Natural killer cell (primary cell): ENCODE measurements at regions not wholly inside any gene's neighbourhood (a gene's known extent, or its start where the extent isn't known, plus 50 kb on each side); places are given as distances from the start of the nearest gene placed in this dataset.

ENCODE experiments used
- ATAC-seq, 3 donors: fragments of 150-1000 bp in 2 of 3; fragments of 200-7000 bp in 1 of 3; cut with Tn5 transposase; 1 replicate in 1 of 3; 2 replicates in 2 of 3; pipeline ENCODE4 v1.10.0; 2021; ENCODE audit warnings: mild to moderate bottlenecking in 2 of 3, moderate library complexity in 2 of 3
- DNase-seq, 2 donors: peaks; one replicate each; pipeline versions ENCODE4 v3.0.0 to v3.0.0-alpha.2; 2013 to 2021; ENCODE audit warnings: mixed read lengths in 1 of 2
- H3K27ac ChIP-seq: one replicate; pipeline ENCODE4 v1.5.1; 2013; ENCODE audit warnings: mild to moderate bottlenecking, low read length
- H3K27me3 ChIP-seq: one replicate; pipeline ENCODE4 v1.6.1; 2013; ENCODE audit warnings: low read length; ENCODE audit not compliant: control insufficient read depth, insufficient read depth
- H3K36me3 ChIP-seq: one replicate; pipeline ENCODE4 v1.6.1; 2013; ENCODE audit warnings: low read length; ENCODE audit not compliant: control insufficient read depth, insufficient read depth
- H3K4me1 ChIP-seq: one replicate; pipeline ENCODE4 v1.6.1; 2013; ENCODE audit warnings: low read length; ENCODE audit not compliant: control insufficient read depth, insufficient read depth
- H3K4me3 ChIP-seq: one replicate; pipeline ENCODE4 v1.5.1; 2013; ENCODE audit warnings: low read length
- H3K9me3 ChIP-seq: one replicate; pipeline ENCODE4 v1.6.1; 2013; ENCODE audit warnings: low read length; ENCODE audit not compliant: control insufficient read depth, insufficient read depth
- H3K27ac Mint-ChIP-seq, 2 donors: one replicate each; pipeline ENCODE4 v1.8.0; 2022; ENCODE audit warnings: mild to moderate bottlenecking in 2 of 2, mixed read lengths in 2 of 2, moderate library complexity in 1 of 2
- H3K27me3 Mint-ChIP-seq, 2 donors: one replicate each; pipeline ENCODE4 v1.8.0; 2022; ENCODE audit warnings: low read depth in 2 of 2, mixed read lengths in 2 of 2
- H3K36me3 Mint-ChIP-seq: one replicate; pipeline ENCODE4 v1.8.0; 2022; ENCODE audit warnings: mixed read lengths
- H3K4me1 Mint-ChIP-seq, 2 donors: one replicate each; pipeline ENCODE4 v1.8.0; 2022; ENCODE audit warnings: mixed read lengths in 2 of 2
- H3K4me3 Mint-ChIP-seq: one replicate; pipeline ENCODE4 v1.8.0; 2022; ENCODE audit warnings: mild to moderate bottlenecking, moderate library complexity, mixed read lengths
- H3K9me3 Mint-ChIP-seq, 2 donors: one replicate each; pipeline ENCODE4 v1.8.0; 2022; ENCODE audit warnings: mixed read lengths in 2 of 2
- WGBS: methylation state at CpG from one replicate; pipeline ENCODE4 v1.1.7; 2013; ENCODE audit warnings: missing lambda C conversion rate; ENCODE audit not compliant: insufficient coverage; 5-methylcytosine and 5-hydroxymethylcytosine counted together
- intact Hi-C: fragments of 100-400 bp; cut with micrococcal nuclease; formaldehyde crosslinking; loops from one replicate; pipeline ENCODE4 v1.14.2; 2022
- TF ChIP-seq, protein P1 (sequence below): fragments of 200-600 bp; IDR thresholded peaks from one replicate; pipeline ENCODE4 v1.8.0; 2022; ENCODE audit warnings: antibody characterized with exemption

GRCh38 chr11:105226091-105226490 is 86.5 kb upstream of the CARD18 start:
- H3K27ac ChIP-seq = no peak overlapping the region
- DNase-seq (no peak), ATAC-seq (no peak)
- H3K9me3 Mint-ChIP-seq = no peaks in the 10 kb centered on the region
- no peak overlapping the region for H3K27ac Mint-ChIP-seq
- H3K27me3 Mint-ChIP-seq = no peaks in the 10 kb centered on the region
- H3K9me3 ChIP-seq = no peaks in the 10 kb centered on the region
- H3K4me1 ChIP-seq = no peaks in the 10 kb centered on the region
- no peak overlapping the region for H3K4me3 ChIP-seq
- no peak overlapping the region for H3K4me3 Mint-ChIP-seq
- intact Hi-C loops = no loop called here
- H3K27me3 ChIP-seq = no peaks in the 10 kb centered on the region
- TF ChIP-seq, protein P1, sequence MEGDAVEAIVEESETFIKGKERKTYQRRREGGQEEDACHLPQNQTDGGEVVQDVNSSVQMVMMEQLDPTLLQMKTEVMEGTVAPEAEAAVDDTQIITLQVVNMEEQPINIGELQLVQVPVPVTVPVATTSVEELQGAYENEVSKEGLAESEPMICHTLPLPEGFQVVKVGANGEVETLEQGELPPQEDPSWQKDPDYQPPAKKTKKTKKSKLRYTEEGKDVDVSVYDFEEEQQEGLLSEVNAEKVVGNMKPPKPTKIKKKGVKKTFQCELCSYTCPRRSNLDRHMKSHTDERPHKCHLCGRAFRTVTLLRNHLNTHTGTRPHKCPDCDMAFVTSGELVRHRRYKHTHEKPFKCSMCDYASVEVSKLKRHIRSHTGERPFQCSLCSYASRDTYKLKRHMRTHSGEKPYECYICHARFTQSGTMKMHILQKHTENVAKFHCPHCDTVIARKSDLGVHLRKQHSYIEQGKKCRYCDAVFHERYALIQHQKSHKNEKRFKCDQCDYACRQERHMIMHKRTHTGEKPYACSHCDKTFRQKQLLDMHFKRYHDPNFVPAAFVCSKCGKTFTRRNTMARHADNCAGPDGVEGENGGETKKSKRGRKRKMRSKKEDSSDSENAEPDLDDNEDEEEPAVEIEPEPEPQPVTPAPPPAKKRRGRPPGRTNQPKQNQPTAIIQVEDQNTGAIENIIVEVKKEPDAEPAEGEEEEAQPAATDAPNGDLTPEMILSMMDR = no peak
- H3K36me3 ChIP-seq = no peaks in the 10 kb centered on the region
- no peaks in the 10 kb centered on the region for H3K4me1 Mint-ChIP-seq
- H3K36me3 Mint-ChIP-seq = no peaks in the 10 kb centered on the region

DNA sequence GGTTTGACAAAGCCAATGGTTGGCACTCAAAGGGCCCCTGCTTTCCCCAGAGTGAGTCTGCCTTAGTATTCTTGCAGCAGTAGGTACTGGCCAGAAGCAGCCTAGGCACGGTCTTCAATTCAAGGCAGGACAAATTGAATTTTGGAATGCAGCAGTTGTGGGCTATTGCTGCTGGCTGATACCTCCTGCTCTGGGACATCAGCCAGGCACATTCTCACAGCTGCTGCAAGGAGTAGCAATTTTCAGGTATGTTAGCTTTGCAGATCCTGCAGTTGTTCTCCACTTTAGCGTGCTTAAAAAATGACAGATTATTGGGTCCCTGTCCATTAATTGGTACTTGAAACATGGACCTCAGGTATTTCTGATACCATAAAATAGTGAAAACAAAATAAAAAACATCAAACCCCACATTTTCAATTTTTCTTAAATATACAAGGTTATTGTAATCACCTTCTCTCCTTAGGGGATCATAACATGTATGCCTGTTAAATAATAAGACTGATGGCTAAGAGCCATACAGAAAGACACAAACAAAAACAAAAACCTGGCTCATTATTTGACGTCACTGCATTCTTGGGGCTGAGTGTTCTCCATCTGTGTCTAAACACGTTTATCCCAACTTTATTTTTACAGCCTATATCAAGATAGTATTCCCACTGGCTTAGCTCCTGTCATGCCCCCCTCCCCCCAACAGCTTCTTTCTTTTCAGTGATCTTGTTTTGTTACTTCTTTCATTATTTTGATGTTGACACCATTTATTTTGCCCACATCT is 85.1 kb upstream of the CARD18 start:
- ATAC-seq (no peak), DNase-seq (no peak)
- H3K27me3 ChIP-seq = no peaks in the 10 kb centered on the region
- Mint-ChIP-seq H3K27ac (no peak overlapping the region), H3K27me3 (peaks cover 0 to 1% of the 10 kb centered on the region in 2 donors), H3K4me3 (no peak overlapping the region), H3K4me1 (no peaks in the 10 kb centered on the region), H3K9me3 (no peaks in the 10 kb centered on the region), H3K36me3 (no peaks in the 10 kb centered on the region)
- H3K27ac ChIP-seq = no peak overlapping the region
- TF ChIP-seq, protein P1 = no peak
- no peaks in the 10 kb centered on the region for H3K9me3 ChIP-seq
- no peaks in the 10 kb centered on the region for H3K36me3 ChIP-seq
- H3K4me1 ChIP-seq = no peaks in the 10 kb centered on the region
- whole genome bisulfite sequencing = 82% methylated on average over 4 of the region's 4 CpGs
- intact Hi-C loops = no loop called here
- H3K4me3 ChIP-seq = no peak overlapping the region

DNA sequence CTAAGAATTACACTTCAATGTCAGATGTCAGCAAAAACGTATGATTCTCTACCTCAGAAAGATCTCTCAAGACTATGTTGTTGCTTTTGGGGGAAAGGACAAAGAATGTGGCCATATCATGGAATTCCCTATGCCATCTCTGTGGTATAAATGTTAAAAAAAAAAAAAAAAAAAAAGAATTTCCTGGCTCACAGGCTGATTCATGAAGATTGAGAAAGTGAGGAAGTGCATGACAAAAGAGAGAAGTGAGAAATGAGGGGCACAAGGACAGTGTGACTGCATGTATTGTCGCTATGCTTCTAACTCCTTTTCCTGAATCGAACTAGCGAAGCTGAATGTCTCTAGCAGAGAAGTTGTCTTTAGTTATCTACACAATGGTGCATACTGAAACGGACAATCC is 80.6 kb upstream of the CARD18 start:
- no peak overlapping the region for H3K4me3 ChIP-seq
- H3K27ac ChIP-seq = no peak overlapping the region
- Mint-ChIP-seq H3K36me3 (no peaks in the 10 kb centered on the region), H3K4me3 (no peak overlapping the region), H3K4me1 (no peaks in the 10 kb centered on the region), H3K9me3 (no peaks in the 10 kb centered on the region), H3K27ac (no peak overlapping the region), H3K27me3 (peaks cover 0 to 2% of the 10 kb centered on the region in 2 donors)
- WGBS = 63% methylated on average over 3 of the region's 5 CpGs
- H3K9me3 ChIP-seq = no peaks in the 10 kb centered on the region
- no peaks in the 10 kb centered on the region for H3K4me1 ChIP-seq
- no peak for DNase-seq
- no peaks in the 10 kb centered on the region for H3K27me3 ChIP-seq
- no peak for ATAC-seq
- TF ChIP-seq, protein P1 = no peak
- no peaks in the 10 kb centered on the region for H3K36me3 ChIP-seq
- intact Hi-C loops = no loop called here

DNA sequence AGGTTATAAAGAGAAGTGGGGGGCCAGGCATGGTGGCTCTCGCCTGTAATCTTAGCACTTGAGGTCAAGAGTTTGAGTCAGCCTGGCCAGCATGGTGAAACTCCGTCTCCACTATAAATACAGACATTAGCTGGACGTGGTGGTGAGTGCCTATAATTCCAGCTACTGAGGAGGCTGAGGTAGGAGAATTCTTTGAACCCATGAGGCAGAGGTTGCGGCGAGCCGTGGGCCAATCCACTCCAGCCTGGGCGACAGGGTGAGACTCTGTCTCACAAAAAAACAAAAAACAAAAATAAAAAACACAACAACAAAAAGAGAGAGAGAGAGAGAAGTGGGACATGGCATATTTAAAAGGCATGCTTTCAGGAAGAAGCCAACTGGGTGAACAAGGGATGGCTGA is 80.1 kb upstream of the CARD18 start:
- H3K27me3 ChIP-seq = no peaks in the 10 kb centered on the region
- Mint-ChIP-seq H3K4me1 (no peaks in the 10 kb centered on the region), H3K36me3 (no peaks in the 10 kb centered on the region), H3K27me3 (peaks cover 0 to 2% of the 10 kb centered on the region in 2 donors), H3K9me3 (no peaks in the 10 kb centered on the region), H3K4me3 (no peak overlapping the region), H3K27ac (no peak overlapping the region)
- 93% methylated on average over 6 of the region's 7 CpGs for WGBS
- no peaks in the 10 kb centered on the region for H3K9me3 ChIP-seq
- intact Hi-C loops = no loop called here
- H3K4me1 ChIP-seq = no peaks in the 10 kb centered on the region
- ATAC-seq (no peak), DNase-seq (no peak)
- no peaks in the 10 kb centered on the region for H3K36me3 ChIP-seq
- H3K27ac ChIP-seq = no peak overlapping the region
- no peak overlapping the region for H3K4me3 ChIP-seq
- TF ChIP-seq, protein P1 = no peak
